ENCODE measurements at regions not wholly inside any gene's neighbourhood (a gene's known extent, or its start where the extent isn't known, plus 50 kb on each side); places are given as distances from the start of the nearest gene placed in this dataset.

DNA sequence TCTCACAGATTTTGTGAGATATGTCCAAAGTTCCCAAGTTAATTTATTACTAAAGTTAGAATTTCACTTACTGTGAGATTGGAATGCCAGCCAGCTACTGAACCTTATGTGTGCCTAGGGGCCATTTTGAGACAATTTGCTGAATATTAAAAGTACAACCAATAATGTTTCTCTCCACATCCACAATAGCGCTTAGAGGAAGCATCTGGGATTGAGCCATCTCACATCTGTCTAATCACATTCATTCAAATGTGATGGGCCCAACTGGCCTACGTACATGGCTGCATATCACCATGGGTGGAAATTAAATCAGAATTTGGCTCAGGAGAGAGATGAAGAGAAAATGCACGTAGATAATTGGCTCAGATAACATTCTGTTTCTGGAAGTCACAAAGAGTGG lies 1294.0 kb downstream of the AACS start:
- DNase-seq (ENCODE audit: low read depth, low spot score), result no peak

DNA sequence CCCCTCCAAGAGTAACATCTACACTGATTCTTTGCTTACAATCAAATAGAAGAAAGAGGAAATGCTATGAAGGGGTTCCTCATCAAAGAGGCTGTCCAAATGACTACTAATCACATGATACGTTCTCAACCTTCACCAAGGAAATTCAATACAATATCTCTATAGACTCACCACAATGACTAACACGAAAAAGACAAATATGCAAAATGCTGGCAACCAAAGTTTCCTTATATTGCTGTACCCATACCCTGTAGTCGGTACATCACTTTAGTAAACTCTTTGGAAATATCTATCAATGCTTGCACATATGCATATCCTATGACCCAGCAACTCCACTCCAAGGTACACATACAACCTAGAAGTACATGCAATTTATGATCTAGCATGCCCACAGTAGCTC lies 1296.6 kb downstream of the AACS start:
- DNase-seq (ENCODE audit: low read depth, low spot score), result no peak

- peak; percentile 38 for DNase-seq (ENCODE audit: low read depth, low spot score)
Measured at GRCh38 chr12:126362493-126362892, 1297.3 kb downstream of the AACS start.

- DNase-seq (ENCODE audit: low read depth, low spot score), result no peak
Measured at GRCh38 chr12:126362964-126363363, 1297.7 kb downstream of the AACS start.

- peak; percentile 78 for DNase-seq (ENCODE audit: low read depth, low spot score)
Measured at GRCh38 chr12:126369487-126370463, 1304.5 kb downstream of the AACS start.

DNA sequence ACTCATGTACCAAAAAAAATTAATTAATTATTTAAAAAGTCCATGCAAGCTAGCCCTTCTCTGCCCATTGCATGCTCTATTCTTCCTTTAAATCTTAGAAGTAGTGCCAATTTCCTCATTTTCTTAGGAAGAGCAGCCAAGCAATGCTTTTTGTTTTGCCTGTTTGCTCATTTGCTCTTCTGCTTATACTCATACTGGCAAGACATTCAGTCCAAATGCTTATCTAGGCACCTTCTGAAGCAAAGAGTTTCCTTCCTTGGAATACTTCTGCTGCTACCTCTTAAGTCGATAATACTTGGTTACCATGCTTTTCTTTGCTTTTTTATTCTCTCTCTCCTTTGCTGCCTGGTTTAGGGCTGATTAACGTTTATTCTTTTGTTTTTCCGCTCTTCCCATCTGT lies 1318.3 kb downstream of the AACS start:
- no peak for DNase-seq (ENCODE audit: low read depth, low spot score)

DNA sequence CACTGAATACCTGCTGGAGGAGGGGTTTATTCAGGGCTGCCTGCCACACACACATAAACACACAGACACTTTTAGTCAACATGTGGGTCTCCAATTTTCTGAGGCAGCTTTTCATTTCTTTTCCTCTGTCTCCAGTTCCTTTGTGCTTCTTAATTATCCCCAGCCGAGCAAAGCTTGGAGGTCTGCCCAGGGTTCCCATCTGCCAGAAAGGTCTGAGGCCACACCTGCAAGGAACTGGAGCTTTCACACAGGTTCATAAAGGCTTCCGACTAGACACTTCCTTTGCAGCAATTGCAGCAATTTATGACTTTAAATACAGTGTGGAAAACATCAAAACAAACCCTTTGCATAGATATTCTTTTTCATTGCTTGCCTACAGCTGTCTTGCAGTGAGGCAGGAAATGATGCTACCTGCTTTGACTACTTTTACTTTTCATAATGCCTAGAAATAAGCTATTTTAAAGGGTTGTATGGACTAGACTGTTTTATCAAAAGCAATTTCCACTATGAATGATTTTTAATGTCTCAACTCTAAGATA lies 1318.9 kb downstream of the AACS start:
- DNase-seq (ENCODE audit: low read depth, low spot score), result peak; percentile 10

GRCh38 chr12:126385785-126386184 lies 1320.5 kb downstream of the AACS start:
- peak; percentile 55 for DNase-seq (ENCODE audit: low read depth, low spot score)

- DNase-seq (ENCODE audit: low read depth, low spot score), result peak; percentile 43
Measured at GRCh38 chr12:126389220-126389841, 1324.1 kb downstream of the AACS start.

GRCh38 chr12:126389961-126390360 lies 1324.7 kb downstream of the AACS start:
- peak; percentile 45 for DNase-seq (ENCODE audit: low read depth, low spot score)

DNA sequence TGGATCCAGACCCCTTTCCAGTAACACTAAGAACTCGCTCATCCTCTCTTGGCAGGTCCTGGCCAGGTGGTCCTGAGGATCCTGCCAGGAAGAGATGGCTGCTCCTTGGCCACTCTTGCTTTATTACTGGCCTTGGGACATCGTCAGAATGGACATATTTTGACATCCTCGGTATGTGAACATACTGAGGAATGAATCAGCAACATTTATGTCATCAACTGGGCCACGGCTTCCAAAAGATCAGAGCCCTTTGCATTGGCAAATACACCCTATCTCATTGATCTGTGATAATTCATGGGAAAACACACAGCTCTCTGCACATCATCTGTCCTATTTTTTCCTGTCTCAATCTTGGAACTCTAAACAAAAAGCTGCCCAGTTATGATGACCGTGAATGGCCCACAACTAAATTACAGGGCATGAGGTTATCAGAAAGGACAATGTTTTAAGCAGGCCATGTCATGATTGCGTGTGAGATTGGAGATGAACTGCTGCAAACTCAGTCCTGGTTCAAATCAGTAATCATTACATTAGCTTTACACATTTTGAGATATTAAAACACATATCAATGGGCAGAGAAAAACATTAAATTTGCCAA lies 1325.8 kb downstream of the AACS start:
- no peak for DNase-seq (ENCODE audit: low read depth, low spot score)

DNA sequence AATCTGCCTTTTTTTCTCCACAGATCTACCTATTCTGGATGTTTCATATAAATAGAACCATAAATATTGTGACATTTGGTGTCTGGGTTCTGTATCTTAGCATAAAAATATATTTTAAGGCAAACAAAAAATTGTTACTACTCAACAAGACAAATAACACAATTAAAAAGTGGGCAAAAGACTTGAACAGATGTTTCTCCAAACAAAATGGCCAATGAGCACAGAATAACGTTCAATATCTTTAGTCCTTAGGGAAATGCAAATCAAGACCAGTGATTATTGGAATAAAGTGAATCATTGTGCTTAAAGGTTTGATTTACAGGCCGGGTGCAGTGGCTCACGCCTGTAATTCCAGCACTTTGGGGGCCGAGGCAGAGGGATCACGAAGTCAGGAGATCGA lies 1331.3 kb downstream of the AACS start:
- no peak for DNase-seq (ENCODE audit: low read depth, low spot score)

DNA sequence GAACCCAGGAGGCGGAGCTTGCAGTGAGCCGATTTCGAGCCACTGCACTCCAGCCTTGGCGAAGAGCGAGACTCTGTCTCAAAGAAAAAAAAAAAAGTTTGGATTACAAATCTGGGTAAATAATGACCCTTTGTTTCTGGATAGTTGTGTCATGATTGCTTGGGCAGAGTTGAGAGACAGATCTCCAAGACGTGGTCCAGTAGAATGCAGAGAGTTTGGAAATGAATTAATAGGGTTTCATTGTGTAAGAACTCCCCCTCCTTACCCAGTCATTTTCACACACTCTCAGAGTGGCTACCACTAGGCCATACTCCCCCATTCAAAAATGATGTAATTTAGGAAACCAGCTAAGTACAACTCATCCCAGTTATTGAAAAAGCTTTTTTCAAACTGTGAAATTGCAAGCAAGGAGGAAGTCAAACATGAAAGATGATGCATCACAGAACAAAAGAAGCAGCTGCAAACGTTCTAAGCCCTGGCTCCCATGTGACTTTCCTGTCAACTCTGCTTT lies 1331.9 kb downstream of the AACS start:
- DNase-seq (ENCODE audit: low read depth, low spot score), result peak; percentile 14

DNA sequence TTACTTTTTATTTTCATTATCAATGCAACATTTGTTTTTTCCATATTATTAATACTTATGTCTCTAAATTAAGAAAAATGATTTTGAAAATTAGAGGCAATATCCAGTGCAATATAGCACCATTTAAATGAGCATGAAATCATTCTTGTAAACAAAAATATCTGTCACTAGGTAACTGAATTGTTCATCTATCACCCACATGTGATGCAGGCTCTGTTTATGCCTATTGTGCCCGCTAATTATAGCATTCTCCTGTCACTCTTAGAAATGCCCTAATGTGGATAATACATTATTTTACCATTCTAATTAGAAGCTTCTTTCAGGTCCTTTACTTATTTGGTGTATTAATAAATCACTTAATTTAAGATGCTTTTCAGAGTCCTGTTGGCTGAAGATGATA lies 1332.4 kb downstream of the AACS start:
- no peak for DNase-seq (ENCODE audit: low read depth, low spot score)

DNA sequence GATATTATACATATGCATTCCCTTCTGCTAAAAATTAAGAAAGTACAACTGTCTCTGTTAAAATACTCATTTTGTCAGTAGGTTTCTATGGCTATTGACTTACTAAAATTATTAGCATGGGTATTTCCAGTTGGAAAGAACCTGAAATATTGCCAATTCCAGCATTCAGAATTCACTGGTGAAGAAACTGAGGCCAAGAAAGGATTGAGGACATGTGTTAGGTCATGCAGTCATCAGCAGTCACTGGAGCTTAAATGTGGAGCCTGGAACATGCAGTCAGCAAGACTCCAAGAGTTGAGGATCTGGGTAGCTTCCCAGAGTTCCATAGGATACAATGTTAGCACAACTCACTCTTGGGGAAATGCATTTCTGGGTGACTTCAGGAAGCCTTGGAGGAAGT lies 1335.6 kb downstream of the AACS start:
- no peak for DNase-seq (ENCODE audit: low read depth, low spot score)

- DNase-seq (ENCODE audit: low read depth, low spot score), result peak; percentile 49
Measured at GRCh38 chr12:126404293-126404881, 1339.2 kb downstream of the AACS start.

DNA sequence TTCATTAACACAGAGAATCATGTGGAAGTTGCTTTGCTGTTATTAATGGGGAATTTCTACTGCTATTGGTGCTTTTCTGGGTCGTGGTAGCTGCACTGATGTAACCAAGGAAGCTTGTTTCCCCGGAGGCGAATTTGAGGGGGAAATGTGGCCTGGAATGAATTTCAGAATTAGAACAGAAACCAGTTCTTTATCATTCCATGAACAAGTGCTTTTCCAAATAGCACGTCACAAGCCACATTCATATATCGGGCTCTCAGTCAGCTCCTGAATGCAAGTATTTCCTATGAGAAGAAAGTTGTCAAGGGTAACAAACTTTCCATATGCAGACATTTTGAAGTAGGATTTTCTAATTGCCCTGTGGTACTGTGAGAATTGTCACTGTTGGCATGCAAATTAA lies 1353.2 kb downstream of the AACS start:
- no peak for DNase-seq (ENCODE audit: low read depth, low spot score)

- no peak for DNase-seq (ENCODE audit: low read depth, low spot score)
Measured at GRCh38 chr12:126419131-126419530, 1353.9 kb downstream of the AACS start.

DNA sequence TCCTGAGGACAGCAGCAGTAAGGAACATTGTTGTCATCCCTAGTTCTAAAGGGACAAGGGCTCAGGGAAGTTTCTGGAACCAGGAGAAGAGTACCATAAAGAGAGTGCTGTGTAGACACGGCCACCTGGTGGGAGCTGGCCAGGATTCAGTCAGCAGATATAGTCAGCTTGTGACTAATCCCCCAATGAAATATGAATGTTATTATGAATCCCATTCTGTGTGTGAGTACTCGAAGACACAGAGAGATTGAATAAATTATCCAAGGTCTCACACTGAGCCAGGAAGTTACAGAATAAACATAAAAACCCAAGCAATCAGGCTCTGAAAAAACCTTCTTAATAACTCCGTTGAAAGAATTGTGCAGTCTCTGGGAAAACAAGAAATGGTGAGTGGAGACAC lies 1359.5 kb downstream of the AACS start:
- DNase-seq (ENCODE audit: low read depth, low spot score), result peak; percentile 16

- DNase-seq (ENCODE audit: low read depth, low spot score), result peak; percentile 9
Measured at GRCh38 chr12:126425264-126425663, 1360.0 kb downstream of the AACS start.

- DNase-seq (ENCODE audit: low read depth, low spot score), result no peak
Measured at GRCh38 chr12:126428769-126429168, 1363.5 kb downstream of the AACS start.

- DNase-seq (ENCODE audit: low read depth, low spot score), result no peak
Measured at GRCh38 chr12:126430921-126431320, 1365.7 kb downstream of the AACS start.
